A172 (cell line): ENCODE measurements at regions not wholly inside any gene's neighbourhood (a gene's known extent, or its start where the extent isn't known, plus 50 kb on each side); places are given as distances from the start of the nearest gene placed in this dataset.

ENCODE experiments used
- DNase-seq: peaks from one replicate; pipeline ENCODE4 v3.0.0-alpha.2; 2015; ENCODE audit warnings: low spot score

DNA sequence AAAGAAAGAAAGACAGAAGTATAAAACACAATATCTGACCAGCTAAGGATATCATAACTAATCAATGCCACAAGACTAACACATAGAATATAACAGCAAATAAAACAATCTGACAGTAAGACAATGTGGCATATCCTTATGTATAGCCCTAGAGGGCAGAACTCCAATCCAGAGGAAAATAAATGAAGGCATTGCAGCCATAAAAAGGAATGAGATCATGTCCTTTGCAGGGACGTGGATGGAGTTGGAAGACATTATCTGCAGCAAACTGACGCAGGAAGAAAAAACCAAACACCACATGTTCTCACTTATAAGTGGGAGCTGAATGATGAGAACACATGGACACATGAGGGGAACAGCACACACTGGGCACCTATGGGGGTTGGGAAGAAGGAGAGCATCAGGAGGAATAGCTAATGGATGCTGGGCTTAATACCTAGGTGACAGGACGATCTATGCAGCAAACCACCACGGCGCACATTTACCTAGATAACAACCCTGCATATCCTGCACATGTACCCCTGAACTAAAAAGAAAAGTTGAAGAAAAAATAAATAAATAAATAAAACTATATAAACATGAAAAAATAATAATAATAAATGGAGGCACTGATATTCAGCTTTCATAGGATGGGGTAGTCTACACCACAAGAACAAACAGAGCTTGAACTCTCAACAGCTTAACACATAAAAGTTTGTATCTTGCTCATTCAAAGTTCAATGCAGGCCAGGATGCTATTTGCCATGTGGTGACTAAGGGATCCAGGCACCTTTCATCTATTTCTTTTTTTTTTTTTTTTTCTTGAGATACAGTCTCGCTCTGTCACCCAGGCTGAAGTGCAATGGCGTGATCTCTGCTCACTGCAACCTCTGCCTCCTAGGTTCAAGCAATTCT is 66.1 kb upstream of the KAT6B start:
- DNase-seq: no peak

DNA sequence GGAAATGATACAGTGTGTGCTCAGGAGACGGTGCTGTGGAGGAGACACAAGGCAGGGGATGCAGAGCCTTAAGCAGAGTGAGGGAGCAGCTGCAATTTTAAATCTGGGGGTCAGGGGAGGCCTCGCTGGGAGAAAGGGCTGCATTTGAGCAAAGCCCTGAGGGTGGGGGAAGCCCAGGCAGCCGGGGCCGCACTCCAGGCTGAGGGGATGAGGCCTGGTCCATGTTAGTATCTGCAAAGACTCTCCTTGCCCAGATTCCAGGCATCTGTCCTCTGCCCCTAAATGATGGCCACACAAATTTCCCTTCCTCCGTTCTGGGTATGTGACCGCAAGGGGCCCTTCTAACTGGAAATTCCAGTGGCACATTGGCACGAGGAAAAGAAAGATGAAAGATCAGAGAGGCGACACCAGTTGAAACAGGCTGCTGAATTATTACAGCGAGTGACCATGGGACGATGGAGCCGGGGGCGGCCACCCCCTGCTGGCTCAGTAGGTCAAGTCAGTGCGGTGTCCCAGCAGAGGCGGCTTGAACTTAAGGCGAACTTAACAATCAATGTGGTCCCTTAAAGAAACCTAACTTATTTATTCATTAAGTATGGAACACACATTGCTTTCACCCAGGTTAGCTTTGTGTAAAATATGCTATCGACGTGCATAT is 62.3 kb upstream of the KAT6B start:
- no peak for DNase-seq

DNA sequence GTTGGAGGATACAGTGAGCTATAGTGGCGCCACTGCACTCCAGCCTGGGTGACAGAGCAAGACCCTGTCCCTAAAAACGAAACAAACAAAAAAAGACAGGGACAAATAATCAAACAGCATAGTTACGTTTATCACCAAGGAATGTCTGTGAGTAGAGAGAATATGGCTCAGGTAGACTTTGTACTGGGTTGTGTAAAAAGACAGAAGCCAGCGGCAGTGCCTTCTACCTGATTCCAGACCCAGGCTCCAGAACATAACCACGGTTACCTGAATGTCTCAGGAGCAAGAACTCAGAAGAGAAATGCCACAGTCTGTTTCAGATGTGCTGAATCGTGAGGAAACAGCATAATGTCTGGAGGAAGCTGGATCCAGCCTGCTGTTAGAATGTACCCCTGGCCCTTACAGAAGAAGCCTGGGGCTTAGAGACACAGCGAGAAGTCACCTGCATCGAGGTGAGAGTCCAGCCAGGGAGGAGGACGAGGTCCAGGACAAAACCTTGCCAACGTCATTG is 60.9 kb upstream of the KAT6B start:
- no peak for DNase-seq

DNA sequence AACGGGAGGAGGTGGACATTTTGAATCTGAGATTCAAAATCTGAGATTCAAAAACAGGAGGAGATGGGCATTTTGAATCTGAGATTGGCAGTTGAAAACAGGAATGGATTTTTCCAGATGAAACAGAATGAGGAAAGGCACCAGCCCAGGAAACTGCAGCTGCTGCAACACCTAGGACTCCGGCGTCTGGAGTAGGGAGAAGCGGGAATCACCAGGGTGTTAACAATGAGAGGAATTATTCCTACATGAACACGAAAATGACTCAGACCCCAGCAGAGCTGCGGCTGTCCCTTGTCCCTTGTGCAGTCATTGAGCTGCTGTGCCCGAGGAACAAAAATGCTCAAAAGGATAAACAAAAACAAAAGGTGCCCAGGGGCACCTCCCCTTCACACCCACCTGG is 59.9 kb upstream of the KAT6B start:
- peak; percentile 28 for DNase-seq

DNA sequence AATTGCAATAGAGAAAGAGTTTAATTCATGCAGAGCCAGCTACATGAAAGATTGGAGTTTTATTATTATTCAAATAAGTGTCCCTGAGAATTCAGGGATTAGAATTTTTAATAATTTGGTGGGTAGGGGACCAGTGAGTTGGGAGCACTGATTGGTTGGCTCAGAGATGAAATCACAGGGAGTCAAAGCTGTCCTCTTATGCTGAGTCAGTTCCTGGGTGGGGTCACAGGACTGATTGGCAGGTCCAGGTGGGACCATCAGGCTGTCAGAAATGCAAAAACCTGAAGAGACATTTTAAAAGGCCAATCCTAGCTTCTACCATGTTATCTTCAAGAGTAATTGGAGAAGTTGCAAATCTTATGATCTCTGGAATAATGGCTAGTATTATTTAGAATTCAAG is 56.0 kb upstream of the KAT6B start:
- DNase-seq: no peak

DNA sequence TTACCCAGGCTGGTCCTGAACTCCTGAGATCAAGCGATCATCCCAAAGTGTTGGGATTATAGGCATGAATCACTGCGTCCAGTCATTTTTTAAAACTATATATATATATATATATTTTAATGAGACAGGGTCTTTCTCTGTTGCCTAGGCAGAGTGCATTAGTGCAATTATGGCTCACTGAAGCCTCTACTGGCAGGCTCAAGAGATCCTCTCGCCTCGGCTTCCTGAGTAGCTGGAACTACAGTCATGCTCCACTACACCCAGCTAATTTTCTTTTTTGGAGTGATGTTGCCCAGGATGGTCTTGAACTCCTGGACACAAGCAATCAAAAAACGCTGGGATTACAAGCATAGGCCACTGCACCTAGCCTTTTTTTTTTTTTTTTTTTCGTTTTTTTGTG is 55.3 kb upstream of the KAT6B start:
- no peak for DNase-seq

DNA sequence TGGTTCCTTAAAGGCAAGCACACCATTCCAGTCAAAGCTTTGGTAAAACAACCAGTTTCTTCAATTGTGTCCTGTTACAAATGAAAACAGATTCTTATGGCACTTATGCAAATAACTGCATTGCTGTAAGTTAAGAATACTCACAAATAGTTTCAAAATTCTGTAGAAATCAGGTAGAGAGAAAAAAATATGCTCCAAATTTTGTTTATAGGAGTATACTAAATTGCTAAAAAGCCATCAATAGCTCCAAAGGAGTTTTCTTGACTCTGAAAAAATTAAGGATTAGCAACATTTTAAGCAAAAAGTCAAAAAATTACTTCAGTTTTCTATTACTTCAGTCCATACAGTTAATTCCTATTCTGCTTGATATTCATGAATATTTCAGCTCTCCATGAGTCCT is 51.3 kb upstream of the KAT6B start:
- DNase-seq: no peak
